ENCODE measurements at regions not wholly inside any gene's neighbourhood (a gene's known extent, or its start where the extent isn't known, plus 50 kb on each side); places are given as distances from the start of the nearest gene placed in this dataset.

DNA sequence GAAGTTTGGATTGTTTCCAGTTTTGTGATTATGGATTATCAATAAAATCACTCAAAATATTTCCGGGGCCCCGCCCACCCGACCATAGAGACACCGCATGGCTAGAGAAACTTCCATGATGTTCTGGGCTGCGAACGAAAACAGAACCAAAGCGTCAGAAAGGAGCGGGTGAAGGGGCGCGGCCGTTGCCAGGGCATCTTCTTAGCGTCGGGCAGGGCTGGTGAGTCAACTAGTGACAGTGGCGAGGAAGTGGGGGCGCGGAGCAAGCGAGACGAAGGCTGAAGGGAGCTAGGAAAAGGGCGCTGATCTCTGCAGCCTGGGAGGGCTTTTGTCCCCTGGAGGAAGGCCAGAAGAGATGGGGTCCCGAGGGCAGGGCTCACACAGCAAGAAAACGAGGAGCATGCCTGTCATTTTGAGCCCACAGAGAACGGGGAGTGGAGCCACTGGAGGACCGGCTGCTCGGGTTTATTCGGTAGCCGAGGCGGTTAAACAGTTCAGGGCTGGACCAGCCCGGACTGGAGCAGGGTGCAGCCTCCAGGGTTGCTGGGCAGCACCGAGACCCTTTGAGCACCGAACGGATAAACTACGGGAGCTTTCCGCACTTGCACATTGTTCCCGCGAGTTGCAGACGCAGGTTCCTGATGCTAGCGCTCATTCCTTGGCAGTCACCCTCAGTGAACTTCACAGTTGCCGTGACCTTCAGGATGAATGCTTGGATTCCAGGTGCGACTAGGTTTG is 298.1 kb upstream of the TRPC5 start:
- FAIRE-seq (peak; percentile 85), DNase-seq (ENCODE audit: insufficient read length, low spot score) (no peak)
- TF ChIP-seq POLR2A (IDR thresholded peaks at IDR 0.05; ENCODE audit: low read depth, low read length): no peak
- no peak for TF ChIP-seq TAF1 (IDR thresholded peaks at IDR 0.05; ENCODE audit: low read depth, low read length)
- TF ChIP-seq PAX5 (IDR thresholded peaks at IDR 0.05; ENCODE audit: insufficient read depth, low read length, severe bottlenecking): no peak
- no peak for TF ChIP-seq POLR2AphosphoS5 (IDR thresholded peaks at IDR 0.05; ENCODE audit: low read depth, low read length)
- TF ChIP-seq POU2F2 (IDR thresholded peaks at IDR 0.05; ENCODE audit: low read depth, low read length): no peak
- TF ChIP-seq SPI1 (IDR thresholded peaks at IDR 0.05; ENCODE audit: low read depth, low read length): no peak

DNA sequence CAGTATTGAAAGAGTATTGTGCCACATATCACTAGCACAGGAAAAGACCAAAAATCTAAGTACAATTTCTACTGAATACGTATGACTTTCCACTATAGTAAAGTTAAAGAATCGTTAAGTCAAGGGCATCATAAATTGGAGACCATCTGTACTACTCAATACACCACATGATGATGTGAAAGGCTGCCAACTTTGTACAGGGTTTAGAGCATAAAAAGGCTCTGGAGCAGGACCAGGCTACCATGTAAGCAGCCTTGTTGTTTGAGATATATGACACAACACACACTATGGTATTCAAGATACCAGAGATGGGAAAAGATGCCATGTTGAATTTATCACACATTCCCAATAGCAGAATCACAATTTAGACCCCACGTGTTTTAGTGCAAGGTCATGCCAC is 294.9 kb upstream of the TRPC5 start:
- no peak for TF ChIP-seq POLR2AphosphoS5 (IDR thresholded peaks at IDR 0.05; ENCODE audit: low read depth, low read length)
- no peak for TF ChIP-seq POLR2A (IDR thresholded peaks at IDR 0.05; ENCODE audit: low read depth, low read length)
- no peak for TF ChIP-seq PAX5 (IDR thresholded peaks at IDR 0.05; ENCODE audit: insufficient read depth, low read length, severe bottlenecking)
- TF ChIP-seq POU2F2 (IDR thresholded peaks at IDR 0.05; ENCODE audit: low read depth, low read length): no peak
- TF ChIP-seq SPI1 (IDR thresholded peaks at IDR 0.05; ENCODE audit: low read depth, low read length): no peak
- TF ChIP-seq TAF1 (IDR thresholded peaks at IDR 0.05; ENCODE audit: low read depth, low read length): no peak
- FAIRE-seq (no peak), DNase-seq (ENCODE audit: insufficient read length, low spot score) (no peak)

DNA sequence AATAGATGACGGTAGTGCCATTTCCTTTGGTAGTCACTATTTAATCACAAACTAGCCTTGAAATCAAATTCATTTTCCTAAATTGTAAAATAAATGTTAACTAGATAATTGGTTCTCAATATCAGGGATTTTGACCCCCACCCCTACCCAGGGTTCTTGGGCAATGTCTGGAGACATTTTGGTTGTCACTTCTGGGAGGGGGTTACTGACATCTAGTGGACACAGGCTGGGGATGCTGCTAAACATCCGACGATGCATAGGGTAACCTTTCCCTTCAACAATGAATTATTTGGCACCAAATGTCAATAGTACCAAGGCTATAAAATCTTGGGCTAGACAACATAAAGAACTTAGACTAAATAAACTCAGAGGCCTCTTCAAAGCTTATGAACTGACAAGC is 285.8 kb upstream of the TRPC5 start:
- FAIRE-seq (peak; percentile 51), DNase-seq (ENCODE audit: insufficient read length, low spot score) (no peak)
- TF ChIP-seq SPI1 (IDR thresholded peaks at IDR 0.05; ENCODE audit: low read depth, low read length) (no peak), TAF1 (IDR thresholded peaks at IDR 0.05; ENCODE audit: low read depth, low read length) (no peak), POLR2AphosphoS5 (IDR thresholded peaks at IDR 0.05; ENCODE audit: low read depth, low read length) (no peak), PAX5 (IDR thresholded peaks at IDR 0.05; ENCODE audit: insufficient read depth, low read length, severe bottlenecking) (no peak), POLR2A (IDR thresholded peaks at IDR 0.05; ENCODE audit: low read depth, low read length) (no peak), POU2F2 (IDR thresholded peaks at IDR 0.05; ENCODE audit: low read depth, low read length) (no peak)

DNA sequence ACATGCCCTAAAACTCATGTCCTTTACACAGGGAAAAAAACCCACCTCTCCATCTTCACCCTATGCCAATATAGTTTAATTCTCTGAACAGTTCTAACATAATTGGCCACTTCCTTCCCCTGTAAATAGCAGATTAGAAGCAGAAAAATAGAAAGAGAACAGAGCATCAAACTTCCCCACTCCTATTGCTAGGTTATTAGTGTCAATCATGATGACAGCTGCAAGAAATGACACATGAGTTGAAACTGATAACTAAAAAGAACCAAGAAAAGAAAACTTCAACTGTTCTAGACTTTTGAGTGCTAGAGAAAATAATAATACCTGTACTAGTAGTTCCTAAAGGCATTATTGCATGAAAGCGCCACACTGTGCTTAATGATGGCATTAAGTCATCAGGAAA is 284.5 kb upstream of the TRPC5 start:
- DNase-seq (ENCODE audit: insufficient read length, low spot score) (no peak), FAIRE-seq (no peak)
- no peak for TF ChIP-seq POLR2A (IDR thresholded peaks at IDR 0.05; ENCODE audit: low read depth, low read length)
- no peak for TF ChIP-seq TAF1 (IDR thresholded peaks at IDR 0.05; ENCODE audit: low read depth, low read length)
- TF ChIP-seq PAX5 (IDR thresholded peaks at IDR 0.05; ENCODE audit: insufficient read depth, low read length, severe bottlenecking): no peak
- TF ChIP-seq POU2F2 (IDR thresholded peaks at IDR 0.05; ENCODE audit: low read depth, low read length): no peak
- TF ChIP-seq POLR2AphosphoS5 (IDR thresholded peaks at IDR 0.05; ENCODE audit: low read depth, low read length): no peak
- TF ChIP-seq SPI1 (IDR thresholded peaks at IDR 0.05; ENCODE audit: low read depth, low read length): no peak

DNA sequence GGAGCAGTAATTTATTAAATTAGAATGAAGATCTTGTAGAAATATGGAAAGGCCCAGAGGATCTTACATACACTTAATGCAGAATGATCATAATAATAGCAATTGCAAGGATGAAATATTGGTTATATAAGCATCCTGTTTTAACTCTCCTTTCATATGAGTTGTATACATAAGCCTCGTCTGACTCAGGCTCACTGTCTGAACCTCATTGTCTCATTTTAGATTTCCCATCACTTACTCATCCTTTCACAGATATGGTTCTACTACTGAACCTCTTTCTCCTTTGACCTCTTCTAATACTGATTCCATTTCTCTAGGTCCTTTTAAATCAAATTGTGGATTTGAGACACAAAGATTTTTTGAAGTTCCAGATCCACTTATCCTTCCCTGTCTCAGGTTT is 277.3 kb upstream of the TRPC5 start:
- FAIRE-seq (no peak), DNase-seq (ENCODE audit: insufficient read length, low spot score) (no peak)
- TF ChIP-seq PAX5 (IDR thresholded peaks at IDR 0.05; ENCODE audit: insufficient read depth, low read length, severe bottlenecking): no peak
- TF ChIP-seq SPI1 (IDR thresholded peaks at IDR 0.05; ENCODE audit: low read depth, low read length): no peak
- TF ChIP-seq POLR2AphosphoS5 (IDR thresholded peaks at IDR 0.05; ENCODE audit: low read depth, low read length): no peak
- TF ChIP-seq POU2F2 (IDR thresholded peaks at IDR 0.05; ENCODE audit: low read depth, low read length): no peak
- no peak for TF ChIP-seq TAF1 (IDR thresholded peaks at IDR 0.05; ENCODE audit: low read depth, low read length)
- no peak for TF ChIP-seq POLR2A (IDR thresholded peaks at IDR 0.05; ENCODE audit: low read depth, low read length)

DNA sequence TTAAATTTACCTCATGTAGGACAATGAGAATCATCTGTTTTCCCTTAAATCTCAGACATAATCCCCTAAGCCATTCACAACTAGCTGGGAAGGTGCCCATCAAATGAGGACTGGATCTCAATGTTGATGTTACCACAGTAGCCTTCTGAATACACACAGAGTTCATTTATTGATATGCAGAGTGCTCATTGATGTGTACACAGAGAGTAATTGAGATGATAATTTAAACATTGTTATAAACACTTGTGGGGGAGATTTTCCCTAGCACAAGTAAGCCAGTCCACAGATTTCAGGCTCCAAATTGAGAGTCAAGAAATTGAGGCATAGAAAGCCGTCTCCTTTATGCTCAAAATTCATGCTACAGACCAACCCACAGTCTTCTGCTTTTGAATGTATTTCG is 273.4 kb upstream of the TRPC5 start:
- DNase-seq (ENCODE audit: insufficient read length, low spot score) (no peak), FAIRE-seq (no peak)
- TF ChIP-seq PAX5 (IDR thresholded peaks at IDR 0.05; ENCODE audit: insufficient read depth, low read length, severe bottlenecking): no peak
- TF ChIP-seq SPI1 (IDR thresholded peaks at IDR 0.05; ENCODE audit: low read depth, low read length): no peak
- TF ChIP-seq TAF1 (IDR thresholded peaks at IDR 0.05; ENCODE audit: low read depth, low read length): no peak
- TF ChIP-seq POLR2AphosphoS5 (IDR thresholded peaks at IDR 0.05; ENCODE audit: low read depth, low read length): no peak
- TF ChIP-seq POLR2A (IDR thresholded peaks at IDR 0.05; ENCODE audit: low read depth, low read length): no peak
- no peak for TF ChIP-seq POU2F2 (IDR thresholded peaks at IDR 0.05; ENCODE audit: low read depth, low read length)

DNA sequence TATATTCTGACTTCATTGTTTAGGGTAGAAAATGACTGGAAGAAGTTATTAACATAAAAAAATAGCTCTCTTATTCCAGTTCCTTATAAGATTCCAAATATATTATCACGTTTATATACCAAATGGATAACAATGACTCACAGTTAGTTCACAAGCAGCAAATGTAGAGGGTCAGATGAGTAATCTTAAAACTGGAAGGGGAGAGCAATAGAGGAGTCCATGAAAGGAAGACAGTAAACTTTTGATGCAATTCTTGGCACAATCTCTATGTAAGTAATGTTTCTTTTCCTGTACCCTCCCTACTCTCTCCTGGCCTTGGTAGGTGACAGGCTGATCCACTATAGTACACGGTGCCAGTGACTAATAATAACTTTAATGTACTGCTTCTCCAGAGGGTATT is 259.0 kb upstream of the TRPC5 start:
- TF ChIP-seq SPI1 (IDR thresholded peaks at IDR 0.05; ENCODE audit: low read depth, low read length): no peak
- TF ChIP-seq POLR2AphosphoS5 (IDR thresholded peaks at IDR 0.05; ENCODE audit: low read depth, low read length): no peak
- no peak for TF ChIP-seq TAF1 (IDR thresholded peaks at IDR 0.05; ENCODE audit: low read depth, low read length)
- TF ChIP-seq POLR2A (IDR thresholded peaks at IDR 0.05; ENCODE audit: low read depth, low read length): no peak
- TF ChIP-seq PAX5 (IDR thresholded peaks at IDR 0.05; ENCODE audit: insufficient read depth, low read length, severe bottlenecking): no peak
- no peak for TF ChIP-seq POU2F2 (IDR thresholded peaks at IDR 0.05; ENCODE audit: low read depth, low read length)
- FAIRE-seq (no peak), DNase-seq (ENCODE audit: insufficient read length, low spot score) (no peak)

DNA sequence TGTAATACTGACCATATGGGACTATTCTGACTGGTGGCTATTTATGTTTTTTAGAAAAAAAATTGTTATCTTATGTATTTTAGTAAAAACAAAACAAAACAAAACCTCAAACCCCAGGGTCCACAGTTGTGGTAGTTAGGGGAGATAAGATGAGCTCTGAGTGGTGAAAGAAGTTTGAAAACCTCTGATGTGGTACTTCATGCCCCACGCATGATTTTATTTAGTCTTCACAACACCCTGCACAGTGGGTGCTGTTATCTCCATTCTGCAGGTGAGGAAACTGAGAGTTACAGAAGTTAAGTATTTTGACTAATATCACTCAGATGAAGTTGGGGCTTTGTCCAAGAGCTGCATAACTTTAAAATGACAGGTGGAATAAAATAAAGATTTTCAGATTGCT is 230.6 kb upstream of the TRPC5 start:
- TF ChIP-seq TAF1 (IDR thresholded peaks at IDR 0.05; ENCODE audit: low read depth, low read length) (no peak), POLR2AphosphoS5 (IDR thresholded peaks at IDR 0.05; ENCODE audit: low read depth, low read length) (no peak), POLR2A (IDR thresholded peaks at IDR 0.05; ENCODE audit: low read depth, low read length) (no peak), PAX5 (IDR thresholded peaks at IDR 0.05; ENCODE audit: insufficient read depth, low read length, severe bottlenecking) (no peak), SPI1 (IDR thresholded peaks at IDR 0.05; ENCODE audit: low read depth, low read length) (no peak), POU2F2 (IDR thresholded peaks at IDR 0.05; ENCODE audit: low read depth, low read length) (no peak)
- no peak for FAIRE-seq
- DNase-seq (ENCODE audit: insufficient read length, low spot score): no peak

DNA sequence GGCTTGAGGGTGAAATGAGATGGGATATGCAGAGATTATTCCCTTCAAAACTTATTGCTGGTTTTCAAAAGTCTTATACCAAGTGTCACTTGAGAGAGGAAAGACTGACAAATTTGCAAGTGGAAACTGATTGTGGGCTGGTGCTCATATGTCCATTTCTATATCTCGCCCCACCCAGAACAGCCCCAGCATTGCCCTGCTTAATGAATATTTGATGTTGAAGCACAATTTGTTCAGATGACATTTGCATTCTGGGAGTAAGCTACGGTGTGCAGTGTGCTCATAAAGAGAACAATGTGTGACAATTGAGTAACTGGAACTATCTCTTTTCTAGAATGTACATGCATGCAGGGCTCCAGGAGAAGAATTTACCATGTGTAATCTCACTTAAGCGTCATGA is 223.5 kb upstream of the TRPC5 start:
- FAIRE-seq (no peak), DNase-seq (ENCODE audit: insufficient read length, low spot score) (no peak)
- TF ChIP-seq POLR2AphosphoS5 (IDR thresholded peaks at IDR 0.05; ENCODE audit: low read depth, low read length) (no peak), PAX5 (IDR thresholded peaks at IDR 0.05; ENCODE audit: insufficient read depth, low read length, severe bottlenecking) (no peak), SPI1 (IDR thresholded peaks at IDR 0.05; ENCODE audit: low read depth, low read length) (no peak), TAF1 (IDR thresholded peaks at IDR 0.05; ENCODE audit: low read depth, low read length) (no peak), POLR2A (IDR thresholded peaks at IDR 0.05; ENCODE audit: low read depth, low read length) (no peak), POU2F2 (IDR thresholded peaks at IDR 0.05; ENCODE audit: low read depth, low read length) (no peak)

All from GM12891 (cell line).